ENCODE measurements at regions not wholly inside any gene's neighbourhood (a gene's known extent, or its start where the extent isn't known, plus 50 kb on each side); places are given as distances from the start of the nearest gene placed in this dataset.

DNA sequence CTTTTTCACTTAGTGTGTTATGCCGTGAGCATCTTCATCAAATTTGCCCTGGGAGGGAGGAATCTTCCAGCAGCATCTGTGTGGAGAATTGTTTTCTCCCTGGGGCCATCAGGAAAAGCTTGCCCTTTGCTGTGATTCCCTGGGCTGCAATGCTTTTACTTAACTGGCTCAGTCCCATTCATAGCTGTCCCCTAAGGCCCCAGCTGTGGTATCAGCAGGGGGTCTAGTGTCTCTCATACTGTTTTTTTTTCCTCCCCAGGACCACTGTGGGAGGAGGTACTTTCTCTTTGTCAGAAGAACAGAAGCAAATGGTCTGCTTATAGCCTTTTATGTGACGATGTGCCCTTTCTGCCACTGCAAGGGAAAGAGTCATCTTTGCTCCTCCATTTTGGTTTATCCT, 176.8 kb upstream of the CELF4 start:
- TF ChIP-seq POLR2A (IDR thresholded peaks at IDR 0.05): no peak
- TF ChIP-seq, protein P1, sequence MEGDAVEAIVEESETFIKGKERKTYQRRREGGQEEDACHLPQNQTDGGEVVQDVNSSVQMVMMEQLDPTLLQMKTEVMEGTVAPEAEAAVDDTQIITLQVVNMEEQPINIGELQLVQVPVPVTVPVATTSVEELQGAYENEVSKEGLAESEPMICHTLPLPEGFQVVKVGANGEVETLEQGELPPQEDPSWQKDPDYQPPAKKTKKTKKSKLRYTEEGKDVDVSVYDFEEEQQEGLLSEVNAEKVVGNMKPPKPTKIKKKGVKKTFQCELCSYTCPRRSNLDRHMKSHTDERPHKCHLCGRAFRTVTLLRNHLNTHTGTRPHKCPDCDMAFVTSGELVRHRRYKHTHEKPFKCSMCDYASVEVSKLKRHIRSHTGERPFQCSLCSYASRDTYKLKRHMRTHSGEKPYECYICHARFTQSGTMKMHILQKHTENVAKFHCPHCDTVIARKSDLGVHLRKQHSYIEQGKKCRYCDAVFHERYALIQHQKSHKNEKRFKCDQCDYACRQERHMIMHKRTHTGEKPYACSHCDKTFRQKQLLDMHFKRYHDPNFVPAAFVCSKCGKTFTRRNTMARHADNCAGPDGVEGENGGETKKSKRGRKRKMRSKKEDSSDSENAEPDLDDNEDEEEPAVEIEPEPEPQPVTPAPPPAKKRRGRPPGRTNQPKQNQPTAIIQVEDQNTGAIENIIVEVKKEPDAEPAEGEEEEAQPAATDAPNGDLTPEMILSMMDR (IDR thresholded peaks at IDR 0.05 in 8 of 11, conservative IDR thresholded peaks at IDR 0.05 in 3 of 11): no peak
